ENCODE measurements at regions not wholly inside any gene's neighbourhood (a gene's known extent, or its start where the extent isn't known, plus 50 kb on each side); places are given as distances from the start of the nearest gene placed in this dataset.

DNA sequence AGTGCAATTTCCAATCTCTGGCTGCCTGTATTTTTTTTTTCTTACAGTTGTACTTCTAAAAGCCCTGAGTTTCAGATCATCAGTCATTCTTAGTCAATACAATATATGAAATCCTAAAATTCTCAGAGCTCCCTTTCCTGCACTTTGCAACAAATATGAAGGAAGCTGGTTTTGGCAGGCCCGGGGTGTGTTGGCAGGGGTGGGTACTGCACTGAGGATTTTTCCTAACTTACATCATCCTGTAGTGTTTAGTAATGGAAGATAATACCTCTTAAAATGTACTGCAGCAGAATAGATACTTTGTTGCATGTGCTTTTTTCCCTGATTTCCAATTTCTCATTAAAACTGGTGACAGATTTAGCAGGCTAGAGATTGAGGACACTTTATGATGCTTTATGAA lies 374.6 kb downstream of the PTH2R start:
- Histone ChIP-seq H2AFZ (ENCODE audit: low read length) (no peak overlapping the region), H3K27me3 (replicated peaks in 1 of 4; ENCODE audit: control insufficient read depth in 3 of 4, extremely low read depth in 1 of 4, insufficient read depth in 3 of 4, low read length in 3 of 4) (no peaks in the 10 kb centered on the region), H4K5ac (ENCODE audit: insufficient read length, low read depth, low read length) (no peak overlapping the region), H3K36me3 (ENCODE audit: control insufficient read depth in 2 of 4, insufficient read depth in 4 of 4, low read length in 3 of 4) (no peaks in the 10 kb centered on the region; a peak in 1 of 8 replicates), H3K14ac (ENCODE audit: insufficient read length) (no peak overlapping the region), H2BK12ac (ENCODE audit: low read depth, low read length) (no peak overlapping the region), H3K18ac (ENCODE audit: extremely low read depth, low read length) (no peak overlapping the region), H3K4me3 (ENCODE audit: extremely low read depth in 1 of 4, insufficient read depth in 2 of 4, low read depth in 3 of 4, low read length in 4 of 4) (no peak overlapping the region), H2BK5ac (ENCODE audit: low read depth, low read length) (no peak overlapping the region), H3K23ac (ENCODE audit: insufficient read length) (no peak overlapping the region), H4K20me1 (replicated peaks in 1 of 2; ENCODE audit: control insufficient read depth in 1 of 2, insufficient read depth in 2 of 2, low read length in 2 of 2) (no peaks in the 10 kb centered on the region), H2BK120ac (replicated peaks; ENCODE audit: low read depth, low read length) (no peak overlapping the region), H2BK15ac (ENCODE audit: low read length) (no peak overlapping the region), H3K4me1 (replicated peaks in 1 of 4; ENCODE audit: control insufficient read depth in 3 of 4, insufficient read depth in 4 of 4, low read length in 3 of 4) (no peaks in the 10 kb centered on the region), H2AK5ac (ENCODE audit: low read depth, low read length) (no peak overlapping the region), H4K8ac (ENCODE audit: extremely low read depth, insufficient read depth, low read length) (no peak overlapping the region), H3K79me1 (ENCODE audit: low read depth, low read length) (no peaks in the 10 kb centered on the region), H4K91ac (replicated peaks; ENCODE audit: insufficient read length, low read length) (no peak overlapping the region), H2BK20ac (ENCODE audit: low read length) (no peak overlapping the region), H3K23me2 (ENCODE audit: low read depth, low read length) (no peaks in the 10 kb centered on the region), H3K9me3 (ENCODE audit: insufficient read depth in 2 of 2, low read depth in 1 of 2, low read length in 1 of 2) (peaks cover 5 to 9% of the 10 kb centered on the region in 2 experiments; a peak in 3 of 4 replicates), H3K56ac (replicated peaks; ENCODE audit: insufficient read length, low read depth, low read length) (no peak overlapping the region), H3K9ac (replicated peaks in 1 of 4; ENCODE audit: extremely low read depth in 1 of 4, low read depth in 3 of 4, low read length in 3 of 4) (no peak overlapping the region), H3K4me2 (ENCODE audit: insufficient read depth in 1 of 2, low read depth in 2 of 2, low read length in 2 of 2) (no peak overlapping the region), H3K79me2 (ENCODE audit: control insufficient read depth in 1 of 2, insufficient read depth in 2 of 2, low read length in 2 of 2) (no peaks in the 10 kb centered on the region), H3K27ac (ENCODE audit: low read depth, low read length) (no peak overlapping the region), H3K4ac (replicated peaks; ENCODE audit: insufficient read length, low read depth, low read length) (no peak overlapping the region)
- ChIA-PET CTCF (ENCODE audit: partially characterized antibody) (interaction anchor here (0.6 kb wide), 1 partner anchor 20 kb away, joined by 3 read pairs; no protein-coding TSS in a partner anchor), POLR2A (ENCODE audit: partially characterized antibody) (no interaction called here)
- DNase-seq (ENCODE audit: low read depth in 1 of 2, low spot score in 2 of 2) (no peak), FAIRE-seq (no peak)
- TF ChIP-seq RBBP5 (IDR thresholded peaks at IDR 0.05; ENCODE audit: borderline replicate concordance, low read depth, low read length) (no peak), BACH1 (IDR thresholded peaks at IDR 0.05; ENCODE audit: low read length) (no peak)
- WGBS, 2 experiments (ENCODE audit: extremely low coverage in 1 of 2, insufficient coverage in 1 of 2, insufficient read length in 1 of 2, insufficient replicate concordance in 2 of 2, low coverage in 1 of 2, low lambda C conversion rate in 2 of 2, missing lambda C conversion rate in 1 of 2) = 96% methylated on average over 1 of the region's 1 CpG; no CpG with 5 or more reads in 1 of the 2 experiments
